Astrocyte of the cerebellum (primary cell): ENCODE measurements at regions not wholly inside any gene's neighbourhood (a gene's known extent, or its start where the extent isn't known, plus 50 kb on each side); places are given as distances from the start of the nearest gene placed in this dataset.

Source experiments
- DNase-seq: peaks from one replicate; pipeline ENCODE4 v3.0.0-alpha.2; 2011; ENCODE audit warnings: low read depth
- H3K4me3 ChIP-seq: 2 replicates; pipeline ENCODE4 v1.5.1; 2011; ENCODE audit warnings: mild to moderate bottlenecking, low read depth, low read length, moderate library complexity
- CTCF ChIP-seq: IDR thresholded peaks from 2 replicates; pipeline ENCODE4 v1.5.1; 2012; ENCODE audit warnings: low read length, low read depth, moderate library complexity, mild to moderate bottlenecking; ENCODE audit errors: missing control alignments
- in situ Hi-C: cut with HindIII; loops from 2 replicates; pipeline ENCODE4 v1.10.0; 2017; ENCODE audit warnings: low sequenced_read_pairs

GRCh38 chr13:77398825-77399620 is 72.1 kb upstream of the MYCBP2 start:
- no peak overlapping the region for H3K4me3 ChIP-seq
- DNase-seq: no peak
- in situ Hi-C loops: no loop called here
- no peak for TF ChIP-seq CTCF

- no peak for DNase-seq
- no peak overlapping the region for H3K4me3 ChIP-seq
- in situ Hi-C loops: no loop called here
These were observed 70.7 kb upstream of the MYCBP2 start for GRCh38 chr13:77397636-77398035.

GRCh38 chr13:77391475-77391874 is 64.6 kb upstream of the MYCBP2 start:
- in situ Hi-C loops: no loop called here

More at GRCh38 chr13:77397636-77398035, 70.7 kb upstream of the MYCBP2 start:
- no peak for TF ChIP-seq CTCF

GRCh38 chr13:77390391-77390790 is 63.5 kb upstream of the MYCBP2 start:
- in situ Hi-C loops: no loop called here
- DNase-seq: no peak
- no peak overlapping the region for H3K4me3 ChIP-seq
- TF ChIP-seq CTCF: no peak

More at GRCh38 chr13:77391475-77391874, 64.6 kb upstream of the MYCBP2 start:
- H3K4me3 ChIP-seq: no peak overlapping the region
- TF ChIP-seq CTCF: no peak
- no peak for DNase-seq

GRCh38 chr13:77389625-77390000 is 62.7 kb upstream of the MYCBP2 start:
- H3K4me3 ChIP-seq: no peak overlapping the region
- DNase-seq: no peak
- no peak for TF ChIP-seq CTCF
- in situ Hi-C loops: no loop called here

GRCh38 chr13:77388944-77389624 is 62.2 kb upstream of the MYCBP2 start:
- TF ChIP-seq CTCF: no peak
- H3K4me3 ChIP-seq: no peak overlapping the region
- no peak for DNase-seq
- in situ Hi-C loops: no loop called here
